ENCODE measurements at regions not wholly inside any gene's neighbourhood (a gene's known extent, or its start where the extent isn't known, plus 50 kb on each side); places are given as distances from the start of the nearest gene placed in this dataset.

- DNase-seq (ENCODE audit: low spot score) = no peak
Measured at GRCh38 chr11:33413301-33413700, 156.1 kb downstream of the HIPK3 start.

GRCh38 chr11:33412241-33412640 lies 155.1 kb downstream of the HIPK3 start:
- no peak for DNase-seq (ENCODE audit: low spot score)

- DNase-seq (ENCODE audit: low spot score) = no peak
Measured at GRCh38 chr11:33411751-33412150, 154.6 kb downstream of the HIPK3 start.

- no peak for DNase-seq (ENCODE audit: low spot score)
Measured at GRCh38 chr11:33410086-33410765, 153.0 kb downstream of the HIPK3 start.
